Vagina (tissue), 2 donors: ENCODE measurements at regions not wholly inside any gene's neighbourhood (a gene's known extent, or its start where the extent isn't known, plus 50 kb on each side); places are given as distances from the start of the nearest gene placed in this dataset.

Experiments
- POLR2A ChIP-seq, 2 donors: fragments of 450-650 bp; IDR thresholded peaks; one replicate each; pipeline ENCODE4 v1.6.1; 2017; ENCODE audit warnings: antibody characterized with exemption in 2 of 2, mild to moderate bottlenecking in 2 of 2, moderate library complexity in 2 of 2
- POLR2AphosphoS5 ChIP-seq, 2 donors: sonication (generic); formaldehyde crosslinking; IDR thresholded peaks; one replicate each; pipeline ENCODE4 v1.9.0; 2017; ENCODE audit warnings: antibody characterized with exemption in 2 of 2, mild to moderate bottlenecking in 2 of 2, low read depth in 1 of 2; ENCODE audit not compliant: insufficient read depth in 1 of 2
- TF ChIP-seq, protein P1 (sequence below), 3 experiments: fragments of 450-650 bp in 2 of 3; fragments of 200-600 bp in 1 of 3; sonication (generic) in 1 of 3; IDR thresholded peaks; one replicate each; pipeline ENCODE4 v1.5.1; 2017 to 2019; ENCODE audit warnings: antibody characterized with exemption in 3 of 3, mild to moderate bottlenecking in 2 of 3, moderate library complexity in 2 of 3

DNA sequence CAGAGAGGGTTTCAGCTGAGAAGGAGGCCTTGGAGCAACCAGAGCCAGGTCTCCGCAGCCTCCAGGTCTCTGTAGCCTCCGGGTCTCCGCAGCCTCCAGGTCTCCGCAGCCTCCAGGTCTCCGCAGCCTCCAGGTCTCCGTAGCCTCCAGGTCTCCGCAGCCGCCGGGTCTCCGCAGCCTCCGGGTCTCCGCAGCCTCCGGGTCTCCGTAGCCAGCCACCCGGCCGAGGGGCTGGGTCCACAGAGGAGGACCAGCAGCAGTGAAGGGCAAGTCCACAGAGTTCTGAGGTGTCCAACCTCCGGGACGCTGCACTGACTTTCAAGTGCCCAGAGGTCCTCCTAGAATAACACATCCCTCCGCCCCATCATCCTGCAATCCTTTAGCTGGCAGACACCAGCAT, 221.0 kb downstream of the RBFOX3 start:
- TF ChIP-seq, protein P1, sequence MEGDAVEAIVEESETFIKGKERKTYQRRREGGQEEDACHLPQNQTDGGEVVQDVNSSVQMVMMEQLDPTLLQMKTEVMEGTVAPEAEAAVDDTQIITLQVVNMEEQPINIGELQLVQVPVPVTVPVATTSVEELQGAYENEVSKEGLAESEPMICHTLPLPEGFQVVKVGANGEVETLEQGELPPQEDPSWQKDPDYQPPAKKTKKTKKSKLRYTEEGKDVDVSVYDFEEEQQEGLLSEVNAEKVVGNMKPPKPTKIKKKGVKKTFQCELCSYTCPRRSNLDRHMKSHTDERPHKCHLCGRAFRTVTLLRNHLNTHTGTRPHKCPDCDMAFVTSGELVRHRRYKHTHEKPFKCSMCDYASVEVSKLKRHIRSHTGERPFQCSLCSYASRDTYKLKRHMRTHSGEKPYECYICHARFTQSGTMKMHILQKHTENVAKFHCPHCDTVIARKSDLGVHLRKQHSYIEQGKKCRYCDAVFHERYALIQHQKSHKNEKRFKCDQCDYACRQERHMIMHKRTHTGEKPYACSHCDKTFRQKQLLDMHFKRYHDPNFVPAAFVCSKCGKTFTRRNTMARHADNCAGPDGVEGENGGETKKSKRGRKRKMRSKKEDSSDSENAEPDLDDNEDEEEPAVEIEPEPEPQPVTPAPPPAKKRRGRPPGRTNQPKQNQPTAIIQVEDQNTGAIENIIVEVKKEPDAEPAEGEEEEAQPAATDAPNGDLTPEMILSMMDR (IDR thresholded peaks at IDR 0.05): no peak
- no peak for TF ChIP-seq POLR2AphosphoS5 (IDR thresholded peaks at IDR 0.05; ENCODE audit: insufficient read depth in 1 of 2, low read depth in 1 of 2)
- TF ChIP-seq POLR2A (IDR thresholded peaks at IDR 0.05): no peak
